ENCODE measurements at regions not wholly inside any gene's neighbourhood (a gene's known extent, or its start where the extent isn't known, plus 50 kb on each side); places are given as distances from the start of the nearest gene placed in this dataset.

DNA sequence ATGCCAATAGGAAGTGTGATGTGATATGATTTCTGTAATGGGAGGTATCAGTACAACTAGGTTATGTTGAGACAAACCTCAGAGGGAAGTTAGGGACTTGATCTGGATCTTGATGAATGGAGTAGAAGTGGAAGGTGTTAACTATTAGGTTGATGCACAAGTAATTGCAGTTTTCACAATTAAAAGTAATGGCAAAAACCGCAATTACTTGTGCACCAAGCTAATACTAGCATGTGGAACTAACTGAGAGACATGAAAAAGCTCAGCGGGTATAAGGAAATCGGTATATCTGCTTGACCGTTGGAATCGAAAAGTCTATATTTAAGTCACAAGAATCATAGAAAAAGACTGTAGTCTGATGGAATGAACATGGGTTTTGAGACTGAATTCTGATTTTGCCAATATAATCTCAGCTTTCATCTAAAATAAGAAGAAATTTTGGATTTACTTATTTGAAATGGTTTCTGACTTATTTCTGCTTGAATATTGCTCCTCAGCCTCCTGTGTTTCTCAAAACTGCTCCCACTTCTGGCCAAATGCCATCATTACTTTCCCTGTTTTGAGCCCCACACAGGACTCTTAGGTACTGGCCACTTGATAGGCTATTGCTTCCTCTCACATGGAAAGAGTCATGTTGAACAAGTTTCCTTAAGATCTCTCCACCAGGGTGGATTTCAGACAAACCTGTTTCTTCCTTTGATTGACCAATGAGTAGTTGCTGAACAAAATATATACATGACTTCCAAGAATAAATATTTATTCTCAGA is 271.5 kb upstream of the COL8A1 start:
- no peaks in the 10 kb centered on the region for H3K79me2 ChIP-seq (ENCODE audit: insufficient read depth, low read length)
- no peaks in the 10 kb centered on the region for H3K27me3 ChIP-seq (ENCODE audit: insufficient read depth, low read length, poor library complexity, severe bottlenecking)
- no peaks in the 10 kb centered on the region for H3F3A ChIP-seq (ENCODE audit: low read depth)
- no peak overlapping the region for H3K9ac ChIP-seq (ENCODE audit: low read depth, low read length, poor library complexity, severe bottlenecking)
- no peak overlapping the region for H3K4me2 ChIP-seq (ENCODE audit: low read depth, low read length, poor library complexity, severe bottlenecking)
- H3K4me3 ChIP-seq (ENCODE audit: low read length, poor library complexity, severe bottlenecking): no peak overlapping the region
- TF ChIP-seq, protein P1, sequence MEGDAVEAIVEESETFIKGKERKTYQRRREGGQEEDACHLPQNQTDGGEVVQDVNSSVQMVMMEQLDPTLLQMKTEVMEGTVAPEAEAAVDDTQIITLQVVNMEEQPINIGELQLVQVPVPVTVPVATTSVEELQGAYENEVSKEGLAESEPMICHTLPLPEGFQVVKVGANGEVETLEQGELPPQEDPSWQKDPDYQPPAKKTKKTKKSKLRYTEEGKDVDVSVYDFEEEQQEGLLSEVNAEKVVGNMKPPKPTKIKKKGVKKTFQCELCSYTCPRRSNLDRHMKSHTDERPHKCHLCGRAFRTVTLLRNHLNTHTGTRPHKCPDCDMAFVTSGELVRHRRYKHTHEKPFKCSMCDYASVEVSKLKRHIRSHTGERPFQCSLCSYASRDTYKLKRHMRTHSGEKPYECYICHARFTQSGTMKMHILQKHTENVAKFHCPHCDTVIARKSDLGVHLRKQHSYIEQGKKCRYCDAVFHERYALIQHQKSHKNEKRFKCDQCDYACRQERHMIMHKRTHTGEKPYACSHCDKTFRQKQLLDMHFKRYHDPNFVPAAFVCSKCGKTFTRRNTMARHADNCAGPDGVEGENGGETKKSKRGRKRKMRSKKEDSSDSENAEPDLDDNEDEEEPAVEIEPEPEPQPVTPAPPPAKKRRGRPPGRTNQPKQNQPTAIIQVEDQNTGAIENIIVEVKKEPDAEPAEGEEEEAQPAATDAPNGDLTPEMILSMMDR (conservative IDR thresholded peaks at IDR 0.05; ENCODE audit: low read length): peak; percentile 41
- TF ChIP-seq EZH2phosphoT487 (IDR thresholded peaks at IDR 0.05; ENCODE audit: borderline replicate concordance): no peak
- H4K20me1 ChIP-seq (ENCODE audit: insufficient read depth, low read length, poor library complexity, severe bottlenecking): no peaks in the 10 kb centered on the region
- no peaks in the 10 kb centered on the region for H3K36me3 ChIP-seq (ENCODE audit: insufficient read depth, low read length)
- H3K9me2 ChIP-seq (replicated peaks; ENCODE audit: low read depth, low read length): no peaks in the 10 kb centered on the region
- H3K9me3 ChIP-seq (ENCODE audit: insufficient read depth, low read depth, low read length): no peaks in the 10 kb centered on the region
- H3K4me1 ChIP-seq (ENCODE audit: insufficient read depth, low read length, poor library complexity, severe bottlenecking): no peaks in the 10 kb centered on the region
- H2AFZ ChIP-seq (ENCODE audit: low read length): no peak overlapping the region

GRCh38 chr3:99365979-99366378 is 272.4 kb upstream of the COL8A1 start:
- Histone ChIP-seq H3K79me2 (ENCODE audit: insufficient read depth, low read length) (no peaks in the 10 kb centered on the region), H3F3A (ENCODE audit: low read depth) (no peaks in the 10 kb centered on the region), H3K27me3 (ENCODE audit: insufficient read depth, low read length, poor library complexity, severe bottlenecking) (no peaks in the 10 kb centered on the region), H3K4me3 (ENCODE audit: low read length, poor library complexity, severe bottlenecking) (no peak overlapping the region), H3K36me3 (ENCODE audit: insufficient read depth, low read length) (no peaks in the 10 kb centered on the region), H3K9me2 (replicated peaks; ENCODE audit: low read depth, low read length) (no peaks in the 10 kb centered on the region), H3K9ac (ENCODE audit: low read depth, low read length, poor library complexity, severe bottlenecking) (no peak overlapping the region), H3K9me3 (ENCODE audit: insufficient read depth, low read depth, low read length) (no peaks in the 10 kb centered on the region), H3K4me2 (ENCODE audit: low read depth, low read length, poor library complexity, severe bottlenecking) (no peak overlapping the region), H4K20me1 (ENCODE audit: insufficient read depth, low read length, poor library complexity, severe bottlenecking) (no peaks in the 10 kb centered on the region), H3K4me1 (ENCODE audit: insufficient read depth, low read length, poor library complexity, severe bottlenecking) (no peaks in the 10 kb centered on the region), H2AFZ (ENCODE audit: low read length) (no peak overlapping the region)
- TF ChIP-seq, protein P1 (conservative IDR thresholded peaks at IDR 0.05; ENCODE audit: low read length): no peak
- TF ChIP-seq EZH2phosphoT487 (IDR thresholded peaks at IDR 0.05; ENCODE audit: borderline replicate concordance): no peak

- Histone ChIP-seq H3F3A (ENCODE audit: low read depth) (no peaks in the 10 kb centered on the region), H3K36me3 (ENCODE audit: insufficient read depth, low read length) (no peaks in the 10 kb centered on the region), H2AFZ (ENCODE audit: low read length) (no peak overlapping the region), H3K9me3 (ENCODE audit: insufficient read depth, low read depth, low read length) (no peaks in the 10 kb centered on the region), H4K20me1 (ENCODE audit: insufficient read depth, low read length, poor library complexity, severe bottlenecking) (no peaks in the 10 kb centered on the region), H3K4me2 (ENCODE audit: low read depth, low read length, poor library complexity, severe bottlenecking) (no peak overlapping the region), H3K9me2 (replicated peaks; ENCODE audit: low read depth, low read length) (no peaks in the 10 kb centered on the region), H3K9ac (ENCODE audit: low read depth, low read length, poor library complexity, severe bottlenecking) (no peak overlapping the region), H3K27me3 (ENCODE audit: insufficient read depth, low read length, poor library complexity, severe bottlenecking) (no peaks in the 10 kb centered on the region), H3K4me1 (ENCODE audit: insufficient read depth, low read length, poor library complexity, severe bottlenecking) (no peaks in the 10 kb centered on the region), H3K79me2 (ENCODE audit: insufficient read depth, low read length) (no peaks in the 10 kb centered on the region), H3K4me3 (ENCODE audit: low read length, poor library complexity, severe bottlenecking) (no peak overlapping the region)
- TF ChIP-seq EZH2phosphoT487 (IDR thresholded peaks at IDR 0.05; ENCODE audit: borderline replicate concordance): no peak
- TF ChIP-seq, protein P1 (conservative IDR thresholded peaks at IDR 0.05; ENCODE audit: low read length): no peak
Observed at GRCh38 chr3:99365396-99365795, 273.0 kb upstream of the COL8A1 start.
